ENCODE measurements at regions not wholly inside any gene's neighbourhood (a gene's known extent, or its start where the extent isn't known, plus 50 kb on each side); places are given as distances from the start of the nearest gene placed in this dataset.

DNA sequence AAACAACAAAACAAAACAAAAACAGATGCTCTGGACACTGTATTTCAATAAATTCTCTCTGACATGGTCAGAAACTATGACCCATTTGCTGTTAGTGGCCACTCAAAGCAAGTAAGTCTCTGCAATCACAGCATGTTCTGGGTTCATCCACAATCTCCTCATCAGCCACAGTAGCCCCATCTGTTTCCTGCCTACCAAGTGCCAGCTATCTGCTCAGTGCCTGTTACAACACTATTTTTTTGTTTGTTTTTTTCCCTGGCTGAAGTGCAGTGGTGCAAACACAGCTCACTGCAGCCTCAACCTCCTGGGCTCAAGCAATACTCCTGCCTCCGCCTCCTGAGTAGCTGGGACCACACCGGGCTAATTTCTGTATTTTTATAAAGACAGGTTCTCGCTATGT, 137.9 kb downstream of the SOX9 start:
- DNase-seq (ENCODE audit: low read depth) = no peak

DNA sequence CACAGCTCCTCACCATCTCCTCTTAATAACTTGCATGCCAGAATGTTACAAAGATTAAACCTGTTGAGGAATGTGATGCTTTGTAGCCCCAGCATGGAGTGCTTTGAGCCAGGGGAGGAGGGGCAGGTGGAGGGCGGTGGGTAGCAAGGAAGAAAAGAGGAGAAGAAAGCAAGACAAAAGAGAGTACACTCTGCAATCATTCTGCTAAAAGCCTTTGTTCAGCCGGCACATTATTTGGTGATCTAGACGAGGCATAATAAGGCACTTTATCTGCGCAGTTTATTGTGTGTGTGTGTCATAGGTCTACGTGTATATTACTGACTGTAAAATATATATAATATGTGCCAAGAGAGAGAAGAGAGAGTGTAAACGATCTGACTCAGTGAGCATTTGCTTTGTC, 139.1 kb downstream of the SOX9 start:
- no peak for DNase-seq (ENCODE audit: low read depth)

DNA sequence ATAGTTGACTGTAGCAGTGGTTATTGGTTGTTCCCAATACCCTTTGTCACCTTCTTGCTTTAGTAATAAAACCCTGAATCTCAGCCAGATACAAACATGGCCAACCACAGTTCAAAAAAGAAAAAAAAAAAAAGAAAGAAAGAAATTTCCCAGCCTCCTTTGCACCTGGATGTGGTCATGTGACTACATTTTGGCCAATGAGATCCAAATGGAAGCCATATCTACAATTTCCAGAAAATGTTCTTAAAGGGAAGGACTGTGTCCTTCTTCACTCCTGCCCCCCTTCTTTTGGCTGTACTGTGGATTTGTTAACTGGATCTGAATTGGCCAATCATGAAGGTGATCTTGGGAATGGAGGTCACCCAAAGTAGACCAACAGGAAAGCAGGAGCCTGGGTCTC, 141.9 kb downstream of the SOX9 start:
- DNase-seq (ENCODE audit: low read depth) = no peak

DNA sequence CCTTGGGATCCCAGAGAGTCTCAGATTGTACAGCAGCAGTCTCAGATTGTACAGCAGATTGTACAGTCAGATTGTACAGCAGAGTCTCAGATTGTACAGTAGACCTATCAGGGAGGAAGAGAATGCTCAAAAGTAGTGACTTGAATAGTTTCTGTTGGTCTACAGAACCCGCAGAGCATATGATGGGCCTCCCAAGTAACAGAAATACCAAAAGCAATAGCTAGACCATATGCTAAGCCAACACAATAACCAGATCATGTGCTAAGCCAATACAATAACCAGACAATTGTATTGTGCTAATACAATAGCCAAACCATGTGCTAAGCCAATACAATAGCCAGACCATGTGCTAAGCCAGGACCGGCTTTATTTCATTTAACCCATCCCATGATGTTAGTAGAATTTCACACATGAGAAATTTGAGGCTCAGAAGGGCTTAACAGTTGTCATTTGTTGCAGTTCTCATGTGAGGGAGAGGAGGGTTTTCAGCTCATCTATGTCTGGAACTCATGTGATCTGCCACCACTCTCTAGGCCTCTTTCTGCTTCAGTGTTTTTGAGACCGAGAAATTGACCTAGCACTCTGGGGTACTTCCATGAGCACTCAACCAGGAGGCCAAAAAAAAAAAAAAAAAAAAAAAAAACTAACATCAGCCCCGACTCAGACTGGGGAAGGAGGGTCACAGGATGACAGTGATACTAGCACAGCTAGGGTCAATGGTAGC, 144.0 kb downstream of the SOX9 start:
- DNase-seq (ENCODE audit: low read depth) = no peak

DNA sequence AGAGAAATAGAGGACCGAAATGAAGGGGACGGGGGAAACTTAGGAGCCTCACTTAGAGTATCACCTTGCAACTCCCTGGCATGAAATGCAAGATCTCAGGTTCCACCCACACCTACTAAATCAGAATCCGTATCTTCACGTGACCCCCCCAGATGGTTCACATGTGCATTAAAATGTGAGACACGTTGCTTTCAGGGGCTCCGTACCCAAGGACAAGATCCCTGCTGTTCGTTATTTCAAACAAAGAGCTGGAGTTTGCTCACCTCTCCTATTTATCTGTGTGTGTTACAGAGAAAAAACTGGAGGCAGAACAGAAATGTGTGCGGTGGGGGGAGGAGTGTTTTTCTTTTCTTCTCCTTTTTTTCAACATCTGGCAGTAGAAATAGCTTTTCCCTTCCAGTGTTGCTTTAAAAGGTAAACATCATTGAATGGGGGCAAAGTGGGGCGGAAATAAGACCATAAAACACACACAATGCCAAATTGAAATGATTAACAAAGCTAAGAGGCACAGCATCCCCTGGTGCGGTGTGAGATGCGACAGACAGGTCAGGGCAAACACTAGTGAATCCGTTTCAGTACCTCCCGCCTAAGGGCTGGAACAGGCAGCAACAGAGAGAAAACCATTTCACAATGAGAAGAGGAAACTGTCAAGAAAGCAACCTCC, 145.4 kb downstream of the SOX9 start:
- no peak for DNase-seq (ENCODE audit: low read depth)

DNA sequence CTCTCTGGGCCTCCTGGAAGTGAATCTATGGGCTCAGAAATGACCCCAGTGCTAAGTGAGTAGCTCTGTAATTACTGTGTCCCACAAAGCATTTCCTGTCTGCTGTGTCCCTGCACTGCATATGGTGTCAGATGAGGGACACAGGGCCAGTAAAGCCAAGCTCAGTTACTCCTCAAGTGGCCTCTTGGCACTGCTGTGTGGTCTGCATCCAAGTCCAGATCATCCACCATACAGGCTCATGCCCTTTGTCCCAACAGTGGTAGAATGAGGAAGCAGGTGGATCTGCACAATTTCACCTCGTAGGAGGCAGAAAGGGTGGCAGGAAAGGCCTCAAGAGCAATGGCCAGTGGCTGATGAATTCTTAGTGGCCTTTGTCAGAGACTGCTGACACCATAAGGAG, 146.8 kb downstream of the SOX9 start:
- no peak for DNase-seq (ENCODE audit: low read depth)

DNA sequence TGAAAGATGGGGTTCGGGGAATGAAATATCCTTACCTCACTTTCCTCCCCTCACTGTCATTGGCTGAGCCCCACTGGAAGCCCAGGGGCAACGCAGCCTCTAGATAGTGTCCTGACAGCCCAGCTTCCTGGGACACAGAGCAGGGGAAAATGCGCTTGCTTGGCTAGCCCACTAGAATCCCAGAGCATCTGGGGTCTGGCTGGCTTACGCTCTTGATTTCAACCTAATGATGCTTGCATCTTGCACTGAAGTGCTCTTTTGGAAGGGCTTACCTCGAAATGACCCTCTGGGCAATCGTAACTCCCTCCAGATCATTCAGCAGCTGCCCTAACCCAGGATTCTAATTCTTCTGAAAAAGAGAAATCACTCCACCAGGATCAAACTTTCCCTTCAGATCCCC, 147.6 kb downstream of the SOX9 start:
- no peak for DNase-seq (ENCODE audit: low read depth)

DNA sequence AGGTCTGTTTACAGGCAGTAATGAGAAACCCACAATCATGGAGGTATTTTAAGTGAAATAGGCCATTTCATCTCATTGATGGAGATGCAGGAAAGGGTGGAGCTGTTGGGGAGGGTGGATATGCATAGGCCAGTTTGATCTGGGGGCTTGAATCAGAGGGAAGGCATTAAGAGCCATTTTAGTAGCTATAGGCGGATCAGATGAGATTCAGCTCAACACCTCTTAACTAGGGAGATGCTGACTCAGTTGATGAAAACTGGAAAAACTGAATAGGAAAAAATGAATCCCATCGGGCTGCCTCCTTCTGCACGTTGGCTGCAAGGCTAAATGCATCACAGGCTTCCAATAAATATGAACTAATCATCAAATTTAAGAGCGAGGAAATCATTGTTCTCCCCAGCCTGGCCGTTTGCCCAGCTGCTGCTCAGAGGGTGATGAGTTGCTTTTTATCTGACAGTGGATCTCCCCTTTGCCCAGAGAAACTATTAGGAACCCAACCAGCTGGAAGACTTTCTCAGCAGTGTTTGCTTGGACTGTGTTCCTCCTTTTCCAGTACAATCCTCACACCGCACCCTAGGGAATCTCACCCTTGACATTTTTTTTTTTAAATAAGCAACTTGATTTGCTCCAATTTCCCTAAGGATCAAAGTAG, 149.6 kb downstream of the SOX9 start:
- DNase-seq (ENCODE audit: low read depth) = no peak

DNA sequence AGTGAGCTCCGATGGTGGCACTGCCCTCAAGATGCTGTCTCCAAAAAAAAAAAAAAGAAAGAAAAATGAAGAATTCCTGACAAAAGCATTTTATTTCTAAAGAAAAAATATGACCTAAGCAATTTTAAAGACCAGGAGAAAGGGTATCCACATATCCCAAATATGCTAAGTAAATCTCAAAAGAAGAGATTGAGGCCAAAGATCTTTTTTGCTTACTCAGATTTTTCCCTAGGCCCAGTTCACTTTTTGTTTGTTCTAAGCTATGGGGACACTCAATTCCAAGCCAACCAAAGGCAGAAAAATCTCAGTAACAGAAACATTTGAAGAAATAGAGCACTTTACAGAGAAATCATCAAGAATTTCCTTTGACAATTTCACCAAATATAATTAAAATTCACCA, 150.8 kb downstream of the SOX9 start:
- DNase-seq (ENCODE audit: low read depth) = no peak

DNA sequence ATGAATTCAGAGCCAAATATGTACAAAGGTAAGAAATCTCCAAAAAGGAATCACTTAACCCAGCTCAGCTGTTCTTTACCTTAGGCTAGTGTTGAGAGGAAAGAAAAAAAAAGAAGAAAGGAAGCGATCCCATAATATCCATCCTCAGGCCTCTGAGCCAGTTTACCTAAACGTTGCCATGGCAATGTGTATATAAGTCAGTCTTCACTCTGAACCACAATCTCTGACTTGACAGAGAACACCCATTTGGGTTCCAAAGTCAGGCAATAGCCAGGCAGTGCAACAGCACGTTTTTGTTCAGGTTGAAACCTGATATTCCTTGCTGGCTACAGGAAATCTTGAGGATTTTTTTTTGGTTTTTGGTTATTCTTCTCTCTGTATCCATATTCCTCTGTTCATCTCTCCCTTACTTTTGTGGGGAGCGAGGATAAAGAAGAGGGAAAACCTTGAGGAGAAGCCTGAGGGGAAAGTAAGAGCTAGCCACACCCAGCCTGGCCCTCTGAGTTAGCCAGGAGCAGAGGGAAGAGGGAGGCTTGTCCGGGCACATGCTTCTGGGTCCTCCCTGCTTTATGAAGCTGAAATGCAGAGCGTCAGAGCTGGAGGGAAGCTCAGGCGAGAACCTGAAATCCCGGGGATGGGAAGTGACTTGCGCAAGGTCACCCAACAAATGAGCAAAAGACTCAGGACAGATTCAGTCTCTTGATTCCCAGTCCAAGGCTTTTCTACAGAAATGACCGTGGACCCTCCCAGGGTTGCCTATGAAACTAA, 152.7 kb downstream of the SOX9 start:
- no peak for DNase-seq (ENCODE audit: low read depth)

DNA sequence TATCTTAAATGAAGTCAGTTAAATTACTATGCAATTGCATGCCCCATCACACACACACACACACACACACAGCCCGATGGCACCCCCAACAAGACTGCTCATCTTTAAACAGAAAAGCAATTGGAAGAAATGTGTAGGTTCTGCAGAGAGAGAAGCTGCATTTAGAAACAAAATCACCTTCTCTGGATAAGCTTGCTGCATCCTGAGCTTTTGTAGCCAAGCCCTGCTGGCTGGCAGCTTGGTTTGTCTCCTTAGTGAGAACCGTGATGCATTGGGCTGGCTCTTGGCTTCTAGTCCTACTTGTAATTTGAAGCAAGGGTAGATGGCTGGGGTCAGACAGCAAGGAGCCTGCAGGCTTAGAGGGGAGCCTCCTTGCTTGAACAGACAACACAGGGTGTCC, 153.8 kb downstream of the SOX9 start:
- DNase-seq (ENCODE audit: low read depth) = no peak

DNA sequence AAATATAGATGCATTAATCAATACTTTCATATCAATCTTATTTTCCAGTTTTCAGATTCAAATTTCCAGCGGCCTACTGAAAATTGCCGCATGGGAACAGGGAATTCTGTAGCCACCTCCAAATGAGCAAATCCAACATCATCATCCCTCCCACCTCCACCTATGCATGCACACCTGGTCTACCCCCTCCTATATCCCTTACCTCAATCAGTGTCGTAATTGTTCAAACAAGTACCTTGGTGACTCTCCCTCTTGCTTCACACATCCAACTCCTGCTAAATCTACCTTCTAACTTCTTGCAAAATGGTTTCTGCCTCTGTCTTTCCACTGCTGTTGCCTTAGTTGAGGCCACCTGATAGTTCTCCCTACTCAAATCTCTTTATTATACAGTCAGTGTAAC, 160.1 kb downstream of the SOX9 start:
- no peak for DNase-seq (ENCODE audit: low read depth)

DNA sequence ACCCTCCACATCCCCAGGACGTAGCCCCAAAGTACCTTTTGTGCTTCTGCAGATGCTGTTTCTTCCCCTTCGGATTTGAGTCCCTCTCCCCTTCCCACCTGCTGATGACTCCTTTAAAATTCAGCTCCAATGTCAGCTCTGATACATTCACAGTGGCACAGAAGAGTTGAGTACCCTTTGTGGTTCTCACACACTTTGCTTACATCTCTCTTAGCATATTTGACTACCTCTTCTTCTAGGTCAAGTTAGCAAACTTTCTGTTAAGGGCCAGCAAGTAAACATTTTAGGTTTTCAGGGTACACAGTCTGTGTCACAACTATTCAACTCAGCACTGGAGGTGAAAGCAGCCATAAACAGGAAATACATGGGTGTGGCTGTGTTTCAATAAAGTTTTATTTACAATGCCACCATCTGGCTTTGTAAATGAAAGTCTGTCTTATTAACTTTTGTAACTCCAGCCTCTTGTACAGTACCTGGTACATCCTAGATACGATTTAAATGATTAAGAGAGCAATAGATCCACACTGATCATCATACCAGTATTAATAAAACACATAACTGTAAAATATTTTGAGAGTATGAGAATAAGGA, 161.7 kb downstream of the SOX9 start:
- no peak for DNase-seq (ENCODE audit: low read depth)

DNA sequence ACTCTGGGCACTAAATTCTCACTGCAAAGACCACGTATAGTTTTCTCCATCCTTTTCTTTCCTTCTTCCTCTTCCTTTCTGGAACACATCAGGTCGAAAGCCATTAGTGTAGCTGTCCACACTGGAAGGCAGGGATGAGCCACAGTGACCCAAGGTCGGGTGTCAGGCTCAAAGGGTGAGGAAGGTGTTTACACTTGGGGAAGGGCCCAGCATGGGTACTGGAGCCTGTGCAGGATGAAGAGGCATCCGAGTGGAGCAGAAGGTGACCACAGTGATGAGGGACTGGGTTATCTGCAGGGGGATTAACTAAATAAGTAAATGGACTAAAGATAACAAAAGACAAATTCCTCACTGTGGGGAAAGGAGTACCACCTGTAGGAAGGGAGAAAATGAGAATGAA, 164.0 kb downstream of the SOX9 start:
- no peak for DNase-seq (ENCODE audit: low read depth)

DNA sequence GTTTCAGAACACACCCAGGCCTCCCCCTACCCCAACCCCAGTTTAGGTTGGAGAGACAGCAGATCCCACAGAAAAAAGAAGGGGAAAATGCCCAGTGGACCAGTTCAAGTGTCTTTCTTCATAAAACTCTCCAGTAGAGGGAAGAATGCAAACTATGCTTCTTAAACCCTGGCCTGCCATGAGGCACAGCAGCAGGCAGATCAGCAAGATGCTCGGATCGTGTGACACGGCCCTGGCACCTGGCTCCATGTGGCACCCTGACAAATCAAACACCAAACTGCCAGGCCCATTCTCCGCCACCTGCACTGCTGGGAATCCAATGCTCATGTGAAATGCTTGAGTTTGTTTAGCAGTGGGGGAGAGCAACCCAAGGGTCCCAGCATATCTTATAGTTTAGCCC, 166.8 kb downstream of the SOX9 start:
- DNase-seq (ENCODE audit: low read depth) = no peak

DNA sequence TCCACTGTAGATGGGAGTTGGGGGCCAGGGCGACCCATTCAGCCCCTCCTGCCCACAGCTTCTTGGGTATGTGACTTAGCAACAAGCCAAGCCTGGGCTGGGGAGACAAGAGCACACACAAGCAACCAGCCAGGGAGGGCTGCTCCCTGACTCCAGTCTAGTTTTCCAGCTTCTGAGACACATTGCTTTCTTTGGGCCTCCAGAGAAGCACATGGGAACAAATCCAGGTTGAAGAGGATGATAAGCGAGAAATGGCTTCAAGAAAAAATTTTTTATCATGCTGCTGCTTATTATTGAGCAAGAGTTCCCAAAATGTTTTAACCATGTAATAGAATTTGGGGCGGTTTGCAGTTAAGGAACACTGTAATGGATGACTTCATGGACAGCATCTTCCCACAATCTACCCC, 173.7 kb downstream of the SOX9 start:
- DNase-seq (ENCODE audit: low read depth) = no peak

DNA sequence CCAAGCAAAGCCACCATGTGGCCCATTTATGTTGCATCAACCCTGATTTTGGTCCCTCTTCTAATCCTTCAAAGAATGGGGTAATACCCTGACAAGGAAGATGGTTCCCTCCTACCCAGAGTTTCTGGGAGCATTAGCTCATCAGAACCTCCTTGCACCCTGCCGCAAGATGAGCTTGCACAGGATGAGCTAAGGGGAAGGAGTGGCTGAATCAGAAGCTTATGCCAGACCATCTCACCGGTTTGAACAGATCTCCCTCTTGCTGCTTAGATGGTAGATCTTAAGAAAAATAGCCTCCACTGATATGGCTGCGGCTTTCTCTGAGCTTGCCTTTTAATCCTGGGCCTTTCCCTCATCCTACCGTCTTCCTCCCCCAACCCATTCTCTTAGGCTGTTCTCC, 175.1 kb downstream of the SOX9 start:
- no peak for DNase-seq (ENCODE audit: low read depth)

DNA sequence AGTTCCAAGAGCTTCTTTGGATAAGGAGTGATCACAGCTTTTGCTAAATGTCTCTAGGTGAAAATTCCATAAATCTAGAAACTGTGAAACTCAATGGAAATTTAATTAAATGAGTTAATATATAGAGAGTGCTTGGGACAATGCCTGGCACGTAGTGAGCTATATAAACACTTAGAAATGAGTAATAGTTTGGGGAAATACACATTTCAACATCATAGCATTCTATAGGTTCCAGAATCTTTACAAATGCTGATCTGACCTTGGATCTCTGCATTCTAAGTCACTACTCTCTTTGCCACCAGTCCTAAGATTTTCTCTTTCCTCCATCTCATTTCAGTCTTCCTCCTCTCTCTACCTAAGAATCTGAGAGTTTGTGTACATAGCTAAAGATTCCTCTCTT, 175.6 kb downstream of the SOX9 start:
- no peak for DNase-seq (ENCODE audit: low read depth)

DNA sequence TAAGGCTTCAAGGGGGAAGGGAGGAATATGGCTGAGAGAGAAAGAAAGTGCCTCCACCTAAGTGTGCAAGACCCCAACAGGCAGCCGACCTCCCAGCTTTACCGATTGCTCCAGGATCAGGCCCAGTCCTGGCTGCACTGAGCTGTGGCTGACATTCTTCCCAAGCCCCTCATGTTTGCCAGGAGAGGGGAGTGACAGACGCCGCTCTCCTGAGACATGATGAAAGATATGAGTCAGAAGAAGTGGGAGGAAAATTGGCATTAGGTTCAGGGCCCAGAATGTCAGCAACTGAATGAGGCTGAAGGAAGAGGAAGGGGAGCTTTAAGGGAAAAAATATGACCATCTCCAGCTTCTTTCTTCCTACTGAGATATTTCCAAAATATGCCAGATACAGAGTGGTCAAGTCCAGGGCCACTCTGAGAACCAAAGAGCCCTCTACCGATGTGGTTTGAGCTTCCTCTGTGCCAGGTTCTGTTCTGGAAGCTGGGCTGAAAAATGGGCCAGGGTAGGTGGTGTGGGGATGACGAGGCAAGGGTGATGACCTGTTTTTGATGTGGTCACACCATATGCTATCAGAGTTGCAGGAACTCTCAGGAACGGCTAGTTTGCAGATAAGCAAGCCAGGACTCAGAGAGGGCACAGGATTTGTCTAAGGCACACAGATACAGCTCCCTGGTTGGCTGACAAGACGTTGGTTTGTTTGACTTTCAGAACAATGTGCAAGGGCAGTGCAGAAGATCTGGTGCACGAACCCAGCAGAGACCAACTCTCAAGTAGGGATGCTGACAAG, 176.7 kb downstream of the SOX9 start:
- DNase-seq (ENCODE audit: low read depth) = no peak

DNA sequence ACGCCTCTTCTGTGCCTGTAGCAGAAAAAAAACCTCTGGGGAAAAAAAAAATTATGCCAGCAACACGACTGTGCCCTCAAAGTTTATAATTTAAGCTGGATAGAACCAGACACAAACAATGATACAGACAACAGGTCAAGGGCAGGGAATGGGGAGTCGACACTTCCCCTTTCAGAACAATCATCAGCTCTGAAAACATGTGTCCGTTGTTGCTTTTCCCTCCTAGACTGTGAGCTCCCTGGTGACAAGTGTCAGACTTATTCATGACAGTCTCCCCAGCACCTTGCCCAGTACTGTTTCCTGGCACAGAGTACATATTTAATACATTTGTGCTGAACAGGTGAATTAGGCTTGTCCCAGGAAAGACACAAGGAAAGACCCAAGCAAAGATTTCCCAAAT, 178.3 kb downstream of the SOX9 start:
- no peak for DNase-seq (ENCODE audit: low read depth)

DNA sequence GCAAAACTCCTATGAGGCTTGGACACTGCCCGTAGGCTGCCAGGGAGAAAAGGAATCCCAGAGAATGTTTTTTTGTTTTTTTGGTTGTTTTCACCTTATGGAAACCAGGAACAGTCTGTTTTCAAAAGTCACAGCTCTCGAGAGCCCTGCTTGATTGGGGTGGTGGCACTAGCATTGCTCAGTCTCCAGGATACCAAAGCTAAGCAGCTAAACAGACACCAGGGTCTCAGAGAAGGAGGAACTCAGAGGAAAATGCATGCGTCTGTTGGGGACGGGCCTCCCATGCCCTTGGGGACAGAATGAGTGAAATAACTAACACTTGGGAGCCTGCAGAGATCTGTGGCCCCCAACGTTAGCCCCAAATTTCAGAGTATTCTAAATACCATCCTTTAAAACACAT, 178.8 kb downstream of the SOX9 start:
- DNase-seq (ENCODE audit: low read depth) = no peak

DNA sequence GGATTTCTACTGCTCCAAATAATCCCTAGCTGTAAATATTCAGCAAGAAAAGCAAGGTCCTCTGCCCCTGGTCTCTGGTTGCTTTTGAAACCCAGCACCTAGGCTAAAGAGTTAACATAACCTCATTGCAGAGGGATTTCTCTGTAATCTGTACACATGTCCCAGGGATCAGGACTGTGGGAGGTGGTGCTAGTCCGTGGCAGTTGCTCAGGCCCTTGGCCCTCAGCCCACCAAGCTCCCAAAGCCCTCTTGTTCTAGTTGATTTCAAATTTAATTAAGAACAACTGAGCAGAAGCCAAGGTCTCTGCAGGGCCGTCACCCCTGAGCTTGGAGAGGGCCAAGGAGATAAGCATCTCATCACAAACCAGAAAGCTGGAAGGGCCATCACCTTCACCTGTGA, 181.1 kb downstream of the SOX9 start:
- no peak for DNase-seq (ENCODE audit: low read depth)
